ENCODE measurements at regions not wholly inside any gene's neighbourhood (a gene's known extent, or its start where the extent isn't known, plus 50 kb on each side); places are given as distances from the start of the nearest gene placed in this dataset. TPM values are rescaled to one million over a fixed set of nuclear protein-coding genes. Genes with fewer than 3 reads are reported as not detected.
"Not testable (repeated sequence)": the region's sequence is repeated elsewhere in the genome, so short reads cannot be mapped to it uniquely, and the experiment has no call there.

DNA sequence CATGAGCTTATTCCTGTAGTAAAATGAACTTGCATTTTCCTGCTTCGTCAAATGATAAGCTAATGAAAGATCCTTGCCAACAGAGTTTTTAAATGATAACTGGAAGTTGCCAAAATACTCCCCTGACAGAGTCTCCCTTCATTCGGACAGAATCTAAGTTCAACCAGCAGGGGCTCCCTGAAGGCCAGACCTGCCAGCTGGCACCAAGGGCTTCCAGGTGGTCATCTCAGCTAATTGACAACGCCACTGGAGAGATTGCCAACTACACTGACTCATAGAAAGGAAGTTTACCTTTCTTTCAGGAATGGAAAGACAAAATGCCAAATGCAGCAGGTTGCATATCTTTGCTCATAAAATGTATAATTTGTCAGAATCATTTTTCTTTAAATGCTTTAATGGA, 462.8 kb downstream of the GXYLT1 start:
- DNase-seq (ENCODE audit: low spot score) = no peak

DNA sequence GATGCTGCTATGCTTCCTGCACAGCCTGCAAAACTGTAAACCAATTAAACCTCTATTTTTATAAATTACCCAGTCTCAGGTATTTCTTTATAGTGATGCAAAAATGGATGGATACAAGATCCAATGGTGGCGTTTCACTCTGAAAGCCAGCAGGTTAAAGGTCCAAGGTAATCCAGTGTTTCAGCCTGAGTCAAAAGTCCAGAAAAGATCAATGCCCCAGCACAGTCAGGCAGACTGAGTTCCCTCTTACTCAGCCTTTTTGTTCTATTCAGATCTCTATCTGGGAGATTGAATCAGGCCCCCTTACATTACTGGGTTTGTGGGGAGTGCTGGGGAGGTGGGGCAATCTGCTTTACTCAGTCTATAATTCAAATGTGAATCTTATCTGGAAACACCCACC, 464.5 kb downstream of the GXYLT1 start:
- DNase-seq (ENCODE audit: low spot score) = no peak

DNA sequence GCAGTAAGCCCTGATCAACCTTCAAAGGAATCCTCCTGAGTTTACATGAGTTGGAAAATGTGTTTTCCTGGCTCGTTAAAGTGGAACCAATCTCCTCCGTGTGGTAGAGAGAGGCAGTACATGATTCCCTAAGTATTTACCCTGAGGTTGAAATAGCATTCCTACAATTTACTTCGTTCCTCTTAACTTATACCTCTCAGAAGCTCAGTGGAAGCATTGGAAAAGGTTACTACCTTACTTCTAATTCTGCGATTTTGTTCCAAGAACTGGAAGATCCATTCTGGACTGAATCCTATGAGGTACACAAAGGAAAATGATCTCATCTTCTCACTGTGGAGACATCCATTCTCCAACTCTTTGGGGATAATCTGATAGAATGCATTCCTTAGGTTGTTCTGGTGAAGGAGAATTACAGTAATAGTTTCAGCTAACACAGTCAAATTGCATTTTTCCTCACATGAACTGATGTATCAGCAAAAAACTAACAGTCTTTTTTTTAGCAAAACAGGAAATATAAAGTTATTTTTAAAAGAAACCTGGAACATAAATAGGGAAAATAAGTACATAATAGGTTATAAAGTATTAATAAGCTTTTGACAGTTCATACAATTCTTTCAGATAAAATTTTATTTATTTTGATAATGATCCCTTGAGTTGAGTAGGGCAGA, 475.6 kb downstream of the PDZRN4 start:
- peak; percentile 50 for DNase-seq (ENCODE audit: low spot score)

DNA sequence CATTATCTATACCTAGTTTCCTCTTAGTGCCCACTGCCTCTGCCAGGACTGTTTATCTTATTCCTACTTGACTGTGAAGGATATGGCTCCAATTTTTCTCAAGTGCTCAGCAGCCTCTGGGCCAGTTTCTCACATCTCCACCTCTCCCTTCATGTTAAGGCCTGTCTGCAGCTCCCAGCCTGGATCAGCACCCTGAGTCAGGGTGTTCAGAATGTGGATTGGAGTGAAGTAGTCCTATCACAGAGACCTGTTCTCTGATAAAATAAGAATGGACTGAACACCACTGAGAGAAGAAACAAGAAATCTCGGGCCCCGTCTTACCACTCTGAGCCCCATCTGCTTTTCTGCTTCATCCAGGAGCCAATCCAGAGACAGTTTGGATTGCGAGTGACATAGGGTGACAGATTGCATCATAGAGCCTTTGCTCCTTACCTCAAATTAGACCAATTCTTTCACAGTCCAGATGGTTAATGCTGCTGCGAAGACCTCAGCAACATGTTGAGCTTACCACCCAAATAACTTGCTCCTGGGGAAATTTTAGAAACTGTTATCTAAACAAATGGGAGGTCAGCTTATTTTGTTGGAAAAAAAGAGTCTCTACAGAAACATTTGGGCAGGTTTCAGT, 473.1 kb downstream of the PDZRN4 start:
- DNase-seq (ENCODE audit: low spot score) = no peak

DNA sequence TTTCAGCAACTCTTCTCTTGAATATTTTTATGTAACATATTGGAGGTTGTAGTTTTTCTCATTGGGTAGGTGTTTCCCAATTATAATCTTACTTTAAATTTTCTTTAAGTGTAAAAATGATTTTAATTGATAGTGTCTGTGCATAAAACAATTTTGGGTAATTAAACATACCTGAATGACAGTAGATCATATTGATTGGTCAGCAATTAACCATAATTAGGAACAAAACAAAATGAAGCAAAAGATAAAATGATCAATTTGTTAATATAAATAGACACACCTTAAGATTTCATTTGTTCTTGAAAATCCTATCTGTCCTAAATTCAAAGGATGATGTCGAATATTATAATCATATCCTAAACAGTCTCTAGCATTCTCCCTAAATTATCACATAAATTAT, 468.3 kb downstream of the PDZRN4 start:
- DNase-seq (ENCODE audit: low spot score) = no peak

DNA sequence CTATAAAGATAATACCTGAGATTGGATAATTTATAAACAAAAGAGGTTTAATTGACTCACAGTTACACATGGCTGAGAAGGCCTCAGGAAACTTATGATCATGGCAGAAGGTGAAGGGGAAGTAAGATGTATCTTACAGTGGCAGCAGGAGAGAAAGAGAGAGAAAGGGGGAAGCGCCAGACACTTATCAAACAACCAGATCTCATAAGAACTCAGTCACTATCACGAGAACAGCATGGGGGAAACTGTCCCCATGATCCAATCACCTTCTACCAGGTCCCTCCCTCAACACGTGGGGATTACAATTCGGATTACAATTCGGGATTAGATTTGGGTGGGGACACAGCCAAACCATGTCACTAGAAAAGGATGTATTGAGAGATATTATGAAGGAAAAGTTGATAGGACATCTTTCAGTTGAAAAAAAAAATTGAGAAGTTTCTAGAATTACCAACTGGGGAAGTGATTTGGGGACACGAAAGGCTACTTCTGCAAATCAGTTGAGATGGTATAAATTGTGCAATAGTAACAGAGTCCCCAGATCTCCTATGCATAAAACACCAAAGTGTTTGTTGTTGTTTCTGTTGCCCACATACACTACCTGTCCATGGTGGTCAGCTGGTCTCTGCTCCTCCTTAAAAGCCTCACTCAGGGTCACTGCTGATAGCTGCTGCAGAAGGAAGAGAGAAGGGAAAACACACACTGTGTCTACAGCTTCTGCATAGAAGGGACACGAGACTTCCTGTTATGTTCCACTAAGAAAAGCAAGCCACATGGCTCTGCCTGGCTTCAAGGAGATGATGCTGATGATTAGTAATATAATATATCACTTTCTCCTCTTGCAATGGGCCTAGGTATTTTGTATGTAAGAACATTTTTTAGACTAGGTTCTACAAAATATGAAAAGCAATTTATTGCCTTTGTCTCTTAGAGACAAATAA, 465.5 kb downstream of the PDZRN4 start:
- no peak for DNase-seq (ENCODE audit: low spot score)

DNA sequence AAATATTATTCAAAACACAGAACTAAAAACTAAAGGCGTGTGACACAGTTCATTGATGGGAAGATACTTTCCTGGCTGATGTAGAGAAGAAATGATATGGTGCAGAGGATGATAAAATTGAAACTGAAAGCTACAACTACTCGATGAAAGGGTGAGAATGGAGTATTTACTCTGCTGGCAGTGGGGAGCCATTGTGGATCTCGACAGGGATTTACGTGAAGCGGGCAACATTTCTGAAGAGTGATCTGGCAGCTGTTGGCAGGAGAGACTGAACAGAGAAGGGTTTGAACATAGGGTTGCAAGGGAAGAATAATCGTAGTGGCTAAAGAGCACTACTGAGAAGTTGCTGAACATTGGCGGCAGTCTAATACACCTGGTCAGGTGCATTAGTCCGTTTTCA, 464.9 kb downstream of the PDZRN4 start:
- DNase-seq (ENCODE audit: low spot score) = no peak

DNA sequence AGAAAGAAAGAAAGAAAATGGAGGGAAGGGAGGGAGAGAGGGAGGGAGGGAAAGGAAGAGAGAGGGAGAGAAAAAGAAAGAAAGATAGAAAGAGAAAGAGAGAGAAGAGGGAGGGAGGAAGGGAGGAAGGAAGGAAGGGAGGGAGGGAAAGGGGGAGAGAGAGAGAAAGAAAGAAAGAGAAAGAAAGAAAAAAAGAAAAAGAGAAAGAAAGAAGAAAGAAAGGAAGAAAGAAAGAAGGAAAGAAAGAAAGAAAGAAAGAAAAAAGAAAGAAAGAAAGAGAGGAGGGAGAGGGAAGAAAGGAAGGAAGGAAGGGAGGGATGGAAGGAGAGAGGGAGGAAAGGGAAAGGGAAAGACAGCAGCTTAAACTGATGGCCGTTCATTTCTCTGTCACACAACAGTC, 457.5 kb downstream of the PDZRN4 start:
- no peak for DNase-seq (ENCODE audit: low spot score)

DNA sequence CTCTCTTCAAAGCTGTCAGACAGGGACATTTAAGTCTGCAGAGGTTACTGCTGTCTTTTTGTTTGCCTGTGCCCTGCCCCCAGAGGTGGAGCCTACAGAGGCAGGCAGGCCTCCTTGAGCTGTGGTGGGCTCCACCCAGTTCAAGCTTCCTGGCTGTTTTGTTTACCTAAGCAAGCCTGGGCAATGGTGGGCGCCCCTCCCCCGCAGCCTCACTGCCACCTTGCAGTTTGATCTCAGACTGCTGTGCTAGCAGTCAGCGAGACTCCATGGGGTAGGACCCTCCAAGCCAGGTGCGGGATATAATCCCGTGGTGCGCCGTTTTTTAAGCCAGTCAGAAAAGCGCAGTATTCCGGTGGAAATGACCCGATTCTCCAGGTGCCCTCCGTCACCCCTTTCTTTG, 454.7 kb downstream of the PDZRN4 start:
- not testable (repeated sequence) for DNase-seq (ENCODE audit: low spot score)

DNA sequence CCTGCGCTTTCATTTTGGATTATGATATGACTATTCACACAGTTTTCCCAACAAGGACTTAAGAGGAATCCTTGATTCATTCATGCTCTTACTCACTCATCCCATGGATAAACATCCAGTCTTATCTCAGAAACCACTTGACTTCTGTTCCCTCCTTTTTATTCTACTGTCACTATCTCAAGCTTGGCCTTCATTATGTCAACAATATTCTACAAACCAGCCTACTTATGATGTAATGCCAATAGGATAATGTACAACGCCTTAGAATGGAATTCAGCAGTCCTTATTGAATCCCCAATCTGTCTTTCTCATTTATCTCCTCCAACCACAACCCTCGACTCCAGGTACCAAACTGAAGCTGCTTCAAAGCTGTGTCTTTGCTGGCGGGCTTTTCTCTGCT, 448.5 kb downstream of the PDZRN4 start:
- DNase-seq (ENCODE audit: low spot score) = no peak

DNA sequence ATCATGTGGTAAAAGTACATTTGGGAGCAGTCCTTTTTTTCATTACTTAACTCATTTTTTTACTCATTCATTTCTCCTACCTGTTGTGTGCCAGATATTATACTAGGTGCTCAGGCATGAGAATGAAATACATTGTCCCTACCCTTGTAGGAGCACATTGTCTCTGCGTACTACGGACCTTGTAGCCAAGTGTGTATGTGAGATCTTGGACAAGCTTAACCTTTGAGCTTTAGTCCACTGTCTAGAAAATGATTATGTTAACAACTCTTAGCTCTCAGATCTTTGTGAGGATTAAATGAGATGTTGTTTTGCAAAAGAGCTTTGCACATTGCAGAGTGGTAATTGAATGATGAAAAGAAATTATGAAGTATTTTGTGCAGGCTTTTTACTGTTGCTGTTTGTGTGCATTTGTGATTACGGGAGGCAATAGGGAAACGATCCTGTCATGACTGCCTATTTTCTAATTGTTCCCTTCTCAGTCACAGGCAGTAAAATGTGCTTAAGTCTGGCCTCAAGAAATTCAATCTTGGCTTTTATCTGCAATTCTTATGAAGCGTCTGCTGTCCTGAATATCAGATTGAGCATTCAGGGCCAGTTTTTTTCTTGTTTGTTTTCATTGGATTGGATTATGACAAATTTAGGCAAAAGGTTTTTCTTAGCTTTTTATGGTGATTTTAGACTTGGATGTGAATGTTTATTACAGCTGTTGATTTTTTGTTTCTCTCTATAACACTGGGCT, 447.7 kb downstream of the PDZRN4 start:
- no peak for DNase-seq (ENCODE audit: low spot score)

DNA sequence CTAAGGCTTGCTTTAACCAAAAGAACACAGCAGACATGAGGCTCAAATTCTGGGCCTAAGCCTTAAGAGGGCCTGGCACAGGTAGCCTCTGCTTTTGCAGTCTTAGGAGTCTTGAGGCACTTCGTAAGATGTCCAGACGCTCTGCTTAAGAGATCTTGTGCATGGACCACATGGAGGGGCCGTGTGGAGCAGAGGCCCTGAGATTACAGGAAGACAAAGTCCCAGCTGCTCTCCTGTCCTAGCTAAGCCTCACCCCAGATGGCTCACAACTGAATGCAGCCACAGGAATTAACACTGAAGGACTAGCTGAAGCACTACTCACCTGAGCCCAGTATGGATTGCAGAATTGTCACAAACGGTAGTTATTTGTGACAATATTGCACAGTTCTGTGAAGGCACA, 446.0 kb downstream of the PDZRN4 start:
- no peak for DNase-seq (ENCODE audit: low spot score)

DNA sequence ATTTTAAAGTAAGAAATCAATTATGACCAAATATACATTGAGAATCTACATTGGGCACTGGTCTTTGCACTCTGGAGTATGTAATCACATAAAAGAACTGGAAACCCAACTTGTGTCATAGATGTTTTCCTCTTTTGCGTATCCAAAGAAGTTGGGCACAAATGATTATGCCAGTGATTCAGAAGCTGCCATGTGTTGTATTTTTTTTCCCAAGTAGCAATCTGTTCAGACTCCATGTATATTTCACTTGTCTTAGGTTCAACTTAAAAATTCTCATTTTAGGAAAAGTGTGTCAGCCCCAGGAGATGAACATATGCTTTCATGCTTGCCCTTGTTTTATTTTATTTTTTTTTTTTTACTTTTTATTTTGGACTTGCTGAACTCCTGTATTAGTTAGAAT, 441.5 kb downstream of the PDZRN4 start:
- DNase-seq (ENCODE audit: low spot score) = no peak

DNA sequence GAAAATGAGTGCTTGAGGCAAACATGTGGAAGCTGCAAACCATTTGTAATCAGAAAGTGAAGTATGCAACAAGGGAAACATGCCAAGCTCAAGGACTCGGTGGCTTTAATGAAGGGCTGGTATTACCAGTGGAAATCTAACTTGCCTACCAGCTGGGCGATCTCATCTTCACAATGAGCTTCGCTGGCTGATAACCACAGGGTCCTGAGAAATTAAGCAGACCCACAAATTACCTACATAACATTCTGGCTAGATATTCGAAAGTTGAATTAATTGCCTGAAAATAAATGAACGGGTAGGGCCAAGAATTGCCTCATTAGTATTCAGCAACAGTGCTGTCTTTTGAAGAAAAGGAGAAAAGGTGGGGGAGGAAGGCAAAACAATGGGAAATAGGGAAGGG, 439.4 kb downstream of the PDZRN4 start:
- DNase-seq (ENCODE audit: low spot score) = no peak

DNA sequence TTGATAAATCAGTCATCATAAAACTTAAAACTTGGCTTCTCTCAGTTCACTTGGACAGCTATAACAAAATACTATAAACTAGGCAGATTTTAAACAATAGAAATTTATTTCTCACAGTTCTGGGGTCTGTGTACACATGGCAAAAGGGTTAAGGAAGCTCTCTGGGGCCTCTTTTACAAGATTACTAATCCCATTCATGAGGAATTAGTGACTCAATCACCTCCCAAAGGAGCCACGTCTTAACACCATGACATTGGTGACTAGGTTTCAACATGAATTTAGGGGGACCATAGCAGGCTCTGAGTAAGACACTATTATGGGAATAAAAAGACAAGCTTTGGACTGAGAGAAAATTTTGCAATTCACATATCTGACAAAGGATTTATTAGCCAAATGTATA, 436.5 kb downstream of the PDZRN4 start:
- no peak for DNase-seq (ENCODE audit: low spot score)

Small RNAs in the stretch of these regions (small RNA-seq; reads per million reads assigned to genes)
- gene RNA5SP360 = not detected
